ENCODE measurements at regions not wholly inside any gene's neighbourhood (a gene's known extent, or its start where the extent isn't known, plus 50 kb on each side); places are given as distances from the start of the nearest gene placed in this dataset.

DNA sequence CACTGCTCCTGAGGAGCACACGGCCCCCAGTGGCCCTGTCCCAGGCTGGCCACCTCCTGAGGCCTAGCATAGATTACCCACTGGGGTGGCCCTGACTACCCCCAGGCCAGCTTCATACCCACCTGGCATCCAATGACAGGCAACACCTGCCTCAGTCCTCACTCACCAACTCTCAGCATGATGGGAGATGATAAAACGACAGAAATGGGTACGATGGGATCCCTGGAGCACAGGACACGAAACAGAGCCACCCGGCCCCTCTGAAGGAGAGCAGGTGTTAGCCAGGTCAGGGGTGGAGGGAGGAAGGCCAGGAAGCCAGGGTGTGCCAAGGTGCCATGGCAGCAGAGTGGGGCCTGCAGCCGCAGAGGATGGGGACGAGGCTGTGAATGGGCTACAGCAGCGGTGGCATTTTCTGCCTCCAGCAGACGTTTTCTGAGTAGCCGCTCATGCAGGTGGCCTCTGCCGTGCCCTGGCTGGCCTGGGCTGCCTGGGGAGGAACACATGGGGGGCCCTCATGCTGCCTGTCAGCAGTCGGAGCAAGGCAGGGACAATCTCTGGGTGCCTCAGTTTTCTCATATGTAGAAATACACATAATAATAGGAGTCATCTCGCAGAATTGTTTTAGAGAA lies 50.2 kb upstream of the FGF3 start:
- TF ChIP-seq, protein P1, sequence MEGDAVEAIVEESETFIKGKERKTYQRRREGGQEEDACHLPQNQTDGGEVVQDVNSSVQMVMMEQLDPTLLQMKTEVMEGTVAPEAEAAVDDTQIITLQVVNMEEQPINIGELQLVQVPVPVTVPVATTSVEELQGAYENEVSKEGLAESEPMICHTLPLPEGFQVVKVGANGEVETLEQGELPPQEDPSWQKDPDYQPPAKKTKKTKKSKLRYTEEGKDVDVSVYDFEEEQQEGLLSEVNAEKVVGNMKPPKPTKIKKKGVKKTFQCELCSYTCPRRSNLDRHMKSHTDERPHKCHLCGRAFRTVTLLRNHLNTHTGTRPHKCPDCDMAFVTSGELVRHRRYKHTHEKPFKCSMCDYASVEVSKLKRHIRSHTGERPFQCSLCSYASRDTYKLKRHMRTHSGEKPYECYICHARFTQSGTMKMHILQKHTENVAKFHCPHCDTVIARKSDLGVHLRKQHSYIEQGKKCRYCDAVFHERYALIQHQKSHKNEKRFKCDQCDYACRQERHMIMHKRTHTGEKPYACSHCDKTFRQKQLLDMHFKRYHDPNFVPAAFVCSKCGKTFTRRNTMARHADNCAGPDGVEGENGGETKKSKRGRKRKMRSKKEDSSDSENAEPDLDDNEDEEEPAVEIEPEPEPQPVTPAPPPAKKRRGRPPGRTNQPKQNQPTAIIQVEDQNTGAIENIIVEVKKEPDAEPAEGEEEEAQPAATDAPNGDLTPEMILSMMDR (IDR thresholded peaks at IDR 0.05): no peak
- TF ChIP-seq POLR2AphosphoS5 (IDR thresholded peaks at IDR 0.05; ENCODE audit: low read depth, low read length): no peak
- TF ChIP-seq, protein P2, sequence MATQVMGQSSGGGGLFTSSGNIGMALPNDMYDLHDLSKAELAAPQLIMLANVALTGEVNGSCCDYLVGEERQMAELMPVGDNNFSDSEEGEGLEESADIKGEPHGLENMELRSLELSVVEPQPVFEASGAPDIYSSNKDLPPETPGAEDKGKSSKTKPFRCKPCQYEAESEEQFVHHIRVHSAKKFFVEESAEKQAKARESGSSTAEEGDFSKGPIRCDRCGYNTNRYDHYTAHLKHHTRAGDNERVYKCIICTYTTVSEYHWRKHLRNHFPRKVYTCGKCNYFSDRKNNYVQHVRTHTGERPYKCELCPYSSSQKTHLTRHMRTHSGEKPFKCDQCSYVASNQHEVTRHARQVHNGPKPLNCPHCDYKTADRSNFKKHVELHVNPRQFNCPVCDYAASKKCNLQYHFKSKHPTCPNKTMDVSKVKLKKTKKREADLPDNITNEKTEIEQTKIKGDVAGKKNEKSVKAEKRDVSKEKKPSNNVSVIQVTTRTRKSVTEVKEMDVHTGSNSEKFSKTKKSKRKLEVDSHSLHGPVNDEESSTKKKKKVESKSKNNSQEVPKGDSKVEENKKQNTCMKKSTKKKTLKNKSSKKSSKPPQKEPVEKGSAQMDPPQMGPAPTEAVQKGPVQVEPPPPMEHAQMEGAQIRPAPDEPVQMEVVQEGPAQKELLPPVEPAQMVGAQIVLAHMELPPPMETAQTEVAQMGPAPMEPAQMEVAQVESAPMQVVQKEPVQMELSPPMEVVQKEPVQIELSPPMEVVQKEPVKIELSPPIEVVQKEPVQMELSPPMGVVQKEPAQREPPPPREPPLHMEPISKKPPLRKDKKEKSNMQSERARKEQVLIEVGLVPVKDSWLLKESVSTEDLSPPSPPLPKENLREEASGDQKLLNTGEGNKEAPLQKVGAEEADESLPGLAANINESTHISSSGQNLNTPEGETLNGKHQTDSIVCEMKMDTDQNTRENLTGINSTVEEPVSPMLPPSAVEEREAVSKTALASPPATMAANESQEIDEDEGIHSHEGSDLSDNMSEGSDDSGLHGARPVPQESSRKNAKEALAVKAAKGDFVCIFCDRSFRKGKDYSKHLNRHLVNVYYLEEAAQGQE (IDR thresholded peaks at IDR 0.05; ENCODE audit: insufficient read depth in 1 of 2, low read depth in 2 of 2, low read length in 1 of 2): no peak
- TF ChIP-seq TCF7L2 (IDR thresholded peaks at IDR 0.05; ENCODE audit: low read depth, low read length): no peak
- no peak for TF ChIP-seq SIN3A (IDR thresholded peaks at IDR 0.05; ENCODE audit: borderline replicate concordance, insufficient read depth, low read depth, low read length)

All from Panc1 (cell line).